ENCODE measurements at regions not wholly inside any gene's neighbourhood (a gene's known extent, or its start where the extent isn't known, plus 50 kb on each side); places are given as distances from the start of the nearest gene placed in this dataset.
A peak's percentile ranks its signal among the peaks of the same experiment; 100 is the strongest.

- TF ChIP-seq POLR2AphosphoS5 (IDR thresholded peaks at IDR 0.05): no peak
Measured at GRCh38 chr1:204813522-204813921, 57.1 kb upstream of the NFASC start.

DNA sequence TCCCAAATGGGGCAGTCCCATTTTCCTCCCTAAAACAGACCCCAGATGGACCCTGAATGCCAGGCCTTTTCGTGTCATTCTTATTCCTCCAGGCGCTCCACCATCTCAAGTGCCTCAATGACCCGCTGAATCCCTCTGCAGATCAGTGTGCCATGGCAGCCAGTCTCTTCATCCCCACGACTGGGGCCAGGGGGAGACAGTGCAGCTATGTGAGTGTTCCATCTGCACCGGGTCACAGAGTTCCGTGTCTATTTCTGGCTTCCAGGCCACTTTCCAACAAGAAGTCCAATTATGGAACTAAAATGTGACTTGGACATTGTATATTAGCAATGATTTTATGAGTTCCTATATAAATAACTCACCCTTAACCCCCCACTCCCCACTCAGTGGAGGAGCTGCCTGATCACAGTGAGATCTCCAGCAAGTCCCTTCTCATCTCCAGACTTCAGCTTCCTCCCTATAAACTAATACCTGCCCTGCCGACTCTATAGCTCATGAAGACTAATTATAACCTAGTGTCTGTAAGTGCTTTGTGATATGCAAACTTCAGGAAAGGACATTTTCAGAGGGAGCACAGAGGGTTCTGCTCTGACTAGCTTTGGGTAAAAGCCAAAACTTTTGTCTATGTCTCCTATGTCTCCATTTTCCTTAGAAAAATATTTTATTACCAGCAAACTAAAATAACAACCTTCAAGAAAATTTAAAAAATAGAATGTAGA, 56.3 kb upstream of the NFASC start:
- WGBS, 2 donors (ENCODE audit: low coverage in 1 of 2): 55 to 66% methylated on average over 3 to 7 of the region's 7 CpGs
- H3K36me3 ChIP-seq: no peaks in the 10 kb centered on the region
- no peaks in the 10 kb centered on the region for H3K27me3 ChIP-seq
- peaks cover 14 to 26% (median 19%) of the 10 kb centered on the region in 4 donors for H3K4me1 ChIP-seq
- no peaks in the 10 kb centered on the region for H3K9me3 ChIP-seq
- no peak overlapping the region for H3K4me3 ChIP-seq
- no peak for TF ChIP-seq POLR2AphosphoS5 (IDR thresholded peaks at IDR 0.05)
- TF ChIP-seq, protein P1, sequence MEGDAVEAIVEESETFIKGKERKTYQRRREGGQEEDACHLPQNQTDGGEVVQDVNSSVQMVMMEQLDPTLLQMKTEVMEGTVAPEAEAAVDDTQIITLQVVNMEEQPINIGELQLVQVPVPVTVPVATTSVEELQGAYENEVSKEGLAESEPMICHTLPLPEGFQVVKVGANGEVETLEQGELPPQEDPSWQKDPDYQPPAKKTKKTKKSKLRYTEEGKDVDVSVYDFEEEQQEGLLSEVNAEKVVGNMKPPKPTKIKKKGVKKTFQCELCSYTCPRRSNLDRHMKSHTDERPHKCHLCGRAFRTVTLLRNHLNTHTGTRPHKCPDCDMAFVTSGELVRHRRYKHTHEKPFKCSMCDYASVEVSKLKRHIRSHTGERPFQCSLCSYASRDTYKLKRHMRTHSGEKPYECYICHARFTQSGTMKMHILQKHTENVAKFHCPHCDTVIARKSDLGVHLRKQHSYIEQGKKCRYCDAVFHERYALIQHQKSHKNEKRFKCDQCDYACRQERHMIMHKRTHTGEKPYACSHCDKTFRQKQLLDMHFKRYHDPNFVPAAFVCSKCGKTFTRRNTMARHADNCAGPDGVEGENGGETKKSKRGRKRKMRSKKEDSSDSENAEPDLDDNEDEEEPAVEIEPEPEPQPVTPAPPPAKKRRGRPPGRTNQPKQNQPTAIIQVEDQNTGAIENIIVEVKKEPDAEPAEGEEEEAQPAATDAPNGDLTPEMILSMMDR (IDR thresholded peaks at IDR 0.05): no peak
- no peak for TF ChIP-seq EP300 (IDR thresholded peaks at IDR 0.05; ENCODE audit: low read depth)
- TF ChIP-seq POLR2A (IDR thresholded peaks at IDR 0.05): no peak
- peak overlapping the region in 3 of 4 donors; percentile 44 to 60 (median 52) for H3K27ac ChIP-seq
- intact Hi-C loops (cut with DNase I; ENCODE audit: low total_unique reads) (no loop called here), in situ Hi-C loops (cut with MboI; ENCODE audit: low pct_ligation_motif_present in 1 of 4, low pct_unique_long_range_greater_than_20kb in 1 of 4, low sequenced_read_pairs in 3 of 4) (loop anchor here (10.0 to 25.0 kb wide), 3 partner anchors 123 to 377 kb away; no protein-coding TSS in a partner anchor)
- DNase-seq: no peak

More at GRCh38 chr1:204813522-204813921, 57.1 kb upstream of the NFASC start:
- H3K4me3 ChIP-seq: no peak overlapping the region
- intact Hi-C loops (cut with DNase I; ENCODE audit: low total_unique reads) (loop anchor here (2.0 kb wide), 1 partner anchor 129 kb away; no protein-coding TSS in a partner anchor), in situ Hi-C loops (cut with MboI; ENCODE audit: low pct_ligation_motif_present in 1 of 4, low pct_unique_long_range_greater_than_20kb in 1 of 4, low sequenced_read_pairs in 3 of 4) (loop anchor here (10.0 to 25.0 kb wide), 3 partner anchors 124 to 376 kb away; no protein-coding TSS in a partner anchor)
- no peaks in the 10 kb centered on the region for H3K36me3 ChIP-seq
- H3K27ac ChIP-seq: peak overlapping the region in 3 of 4 donors; percentile 44 to 60 (median 52)
- peaks cover 11 to 30% (median 19%) of the 10 kb centered on the region in 4 donors for H3K4me1 ChIP-seq
- no peak for DNase-seq
- no peaks in the 10 kb centered on the region for H3K27me3 ChIP-seq
- H3K9me3 ChIP-seq: no peaks in the 10 kb centered on the region
- 68% methylated on average over 2 of the region's 2 CpGs; no CpG with 5 or more reads in 1 of the 2 donors for WGBS, 2 donors (ENCODE audit: low coverage in 1 of 2)

- no peak overlapping the region for H3K4me3 ChIP-seq
- intact Hi-C loops (cut with DNase I; ENCODE audit: low total_unique reads) (no loop called here), in situ Hi-C loops (cut with MboI; ENCODE audit: low pct_ligation_motif_present in 1 of 4, low pct_unique_long_range_greater_than_20kb in 1 of 4, low sequenced_read_pairs in 3 of 4) (loop anchor here (10.0 to 25.0 kb wide), 3 partner anchors 120 to 380 kb away; no protein-coding TSS in a partner anchor)
- H3K4me1 ChIP-seq: peaks cover 21 to 35% (median 29%) of the 10 kb centered on the region in 4 donors
- H3K9me3 ChIP-seq: no peaks in the 10 kb centered on the region
- no peak overlapping the region for H3K27ac ChIP-seq
- no peaks in the 10 kb centered on the region for H3K36me3 ChIP-seq
- WGBS, 2 donors (ENCODE audit: low coverage in 1 of 2): 82 to 95% methylated on average over 4 to 5 of the region's 5 CpGs
- no peaks in the 10 kb centered on the region for H3K27me3 ChIP-seq
- no peak for DNase-seq
- TF ChIP-seq POLR2A (IDR thresholded peaks at IDR 0.05) (no peak), EP300 (IDR thresholded peaks at IDR 0.05; ENCODE audit: low read depth) (no peak), POLR2AphosphoS5 (IDR thresholded peaks at IDR 0.05) (no peak)
- TF ChIP-seq, protein P1 (IDR thresholded peaks at IDR 0.05): no peak
Measured at GRCh38 chr1:204817341-204817740, 53.3 kb upstream of the NFASC start.

- no peaks in the 10 kb centered on the region for H3K27me3 ChIP-seq
- no peaks in the 10 kb centered on the region for H3K36me3 ChIP-seq
- H3K4me3 ChIP-seq: no peak overlapping the region
- in situ Hi-C loops (cut with MboI; ENCODE audit: low pct_ligation_motif_present in 1 of 4, low pct_unique_long_range_greater_than_20kb in 1 of 4, low sequenced_read_pairs in 3 of 4): loop anchor here (10.0 to 25.0 kb wide), 3 partner anchors 118 to 382 kb away; no protein-coding TSS in a partner anchor
- TF ChIP-seq POLR2A (IDR thresholded peaks at IDR 0.05) (no peak), POLR2AphosphoS5 (IDR thresholded peaks at IDR 0.05) (peak; percentile 12 to 38 (median 29)), EP300 (IDR thresholded peaks at IDR 0.05; ENCODE audit: low read depth) (no peak)
- TF ChIP-seq, protein P1 (IDR thresholded peaks at IDR 0.05): no peak
- H3K9me3 ChIP-seq: no peaks in the 10 kb centered on the region
- peak overlapping the region in 3 of 4 donors; percentile 68 to 71 (median 70) for H3K27ac ChIP-seq
- intact Hi-C loops (cut with DNase I; ENCODE audit: low total_unique reads): no loop called here
- 51 to 56% methylated on average over 3 of the region's 3 CpGs for WGBS, 2 donors (ENCODE audit: low coverage in 1 of 2)
- peaks cover 11 to 22% (median 17%) of the 10 kb centered on the region in 4 donors for H3K4me1 ChIP-seq
- no peak for DNase-seq
Measured at GRCh38 chr1:204818998-204819397, 51.7 kb upstream of the NFASC start.
